CD14-positive monocyte (primary cell): ENCODE measurements at regions not wholly inside any gene's neighbourhood (a gene's known extent, or its start where the extent isn't known, plus 50 kb on each side); places are given as distances from the start of the nearest gene placed in this dataset.

Experiments
- DNase-seq, 3 donors: peaks; one replicate each; pipeline ENCODE4 v3.0.0-alpha.2; 2011 to 2022
- H2AFZ ChIP-seq: 2 replicates; pipeline ENCODE4 v1.6.0; 2012; ENCODE audit warnings: mild to moderate bottlenecking, low read depth, low read length, inconsistent platforms; ENCODE audit not compliant: insufficient read depth, poor library complexity, severe bottlenecking
- H3K27ac ChIP-seq, 2 donors: 1 replicate in 1 of 2; 2 replicates in 1 of 2; pipeline ENCODE4 v1.5.1; 2012 to 2013; ENCODE audit warnings: low read length in 2 of 2, control low read depth in 1 of 2, inconsistent platforms in 1 of 2, low read depth in 1 of 2, mild to moderate bottlenecking in 1 of 2
- H3K27me3 ChIP-seq, 2 donors: one replicate each; pipeline versions ENCODE4 v1.6.0 to v1.6.1; 2011 to 2013; ENCODE audit warnings: low read length in 2 of 2; ENCODE audit not compliant: control insufficient read depth in 2 of 2, insufficient read depth in 2 of 2
- H3K36me3 ChIP-seq, 2 donors: replicated peaks in 1 of 2; 1 replicate in 1 of 2; 2 replicates in 1 of 2; pipeline versions ENCODE4 v1.5.1 to v1.6.1; 2012 to 2013; ENCODE audit warnings: low read length in 2 of 2, control low read depth in 1 of 2, inconsistent platforms in 1 of 2, mild to moderate bottlenecking in 1 of 2; ENCODE audit not compliant: insufficient read depth in 2 of 2, control insufficient read depth in 1 of 2
- H3K4me1 ChIP-seq, 2 donors: 1 replicate in 1 of 2; 2 replicates in 1 of 2; pipeline versions ENCODE4 v1.5.1 to v1.6.1; 2012 to 2013; ENCODE audit warnings: low read length in 2 of 2, control low read depth in 1 of 2, inconsistent platforms in 1 of 2, mild to moderate bottlenecking in 1 of 2, moderate library complexity in 1 of 2; ENCODE audit not compliant: insufficient read depth in 2 of 2, control insufficient read depth in 1 of 2
- H3K4me2 ChIP-seq: replicated peaks from 2 replicates; pipeline ENCODE3; 2012; ENCODE audit warnings: low read length, moderate library complexity, mild to moderate bottlenecking; ENCODE audit not compliant: poor library complexity, severe bottlenecking; ENCODE audit errors: extremely low read depth
- H3K4me3 ChIP-seq, 3 experiments: fragments of 200-600 bp in 1 of 3; sonication (generic) in 1 of 3; replicated peaks in 1 of 3; 1 replicate in 2 of 3; 2 replicates in 1 of 3; pipeline ENCODE4 v1.5.1; 2011 to 2013; ENCODE audit warnings: low read length in 3 of 3, mild to moderate bottlenecking in 3 of 3, control low read depth in 2 of 3, low read depth in 2 of 3, inconsistent platforms in 1 of 3, moderate library complexity in 1 of 3
- H3K79me2 ChIP-seq: 2 replicates; pipeline ENCODE4 v1.6.0; 2012; ENCODE audit warnings: mild to moderate bottlenecking, control low read depth, inconsistent platforms, low read length, moderate library complexity; ENCODE audit not compliant: insufficient read depth
- H3K9ac ChIP-seq: 2 replicates; pipeline ENCODE4 v1.6.0; 2017; ENCODE audit warnings: low read length, mild to moderate bottlenecking; ENCODE audit not compliant: insufficient read depth, poor library complexity, severe bottlenecking
- H3K9me3 ChIP-seq, 2 donors: replicated peaks in 1 of 2; 1 replicate in 1 of 2; 2 replicates in 1 of 2; pipeline versions ENCODE4 v1.5.1 to v1.6.1; 2012 to 2013; ENCODE audit warnings: low read length in 2 of 2, control low read depth in 1 of 2; ENCODE audit not compliant: control insufficient read depth in 1 of 2, insufficient read depth in 1 of 2
- H4K20me1 ChIP-seq: 2 replicates; pipeline ENCODE4 v1.6.0; 2012; ENCODE audit warnings: mild to moderate bottlenecking, low read length, control low read depth, moderate library complexity; ENCODE audit not compliant: insufficient read depth
- H3K27ac Mint-ChIP-seq, 7 donors: one replicate each; pipeline ENCODE4 v1.8.0; 2020; ENCODE audit warnings: mild to moderate bottlenecking in 7 of 7, mixed read lengths in 7 of 7, moderate library complexity in 6 of 7, inconsistent platforms in 2 of 7
- H3K27me3 Mint-ChIP-seq, 3 donors: one replicate each; pipeline ENCODE4 v1.8.0; 2021 to 2022; ENCODE audit warnings: low read depth in 3 of 3, mild to moderate bottlenecking in 3 of 3, mixed read lengths in 3 of 3, moderate library complexity in 3 of 3, inconsistent platforms in 1 of 3
- H3K36me3 Mint-ChIP-seq, 2 donors: one replicate each; pipeline ENCODE4 v1.8.0; 2020; ENCODE audit warnings: mixed read lengths in 2 of 2, inconsistent platforms in 1 of 2, mild to moderate bottlenecking in 1 of 2
- H3K4me1 Mint-ChIP-seq: one replicate; pipeline ENCODE4 v1.8.0; 2020; ENCODE audit warnings: mild to moderate bottlenecking, mixed read lengths
- H3K4me3 Mint-ChIP-seq, 2 donors: one replicate each; pipeline ENCODE4 v1.8.0; 2020; ENCODE audit warnings: mild to moderate bottlenecking in 2 of 2, mixed read lengths in 2 of 2, moderate library complexity in 1 of 2
- H3K9me3 Mint-ChIP-seq, 7 donors: one replicate each; pipeline ENCODE4 v1.8.0; 2020 to 2022; ENCODE audit warnings: mixed read lengths in 7 of 7, mild to moderate bottlenecking in 6 of 7, moderate library complexity in 6 of 7, inconsistent platforms in 2 of 7
- CTCF ChIP-seq: fragments of 200-600 bp; IDR thresholded peaks from one replicate; pipeline ENCODE4 v1.8.0; 2022; ENCODE audit warnings: antibody characterized with exemption, mild to moderate bottlenecking
- WGBS: methylation state at CpG from one replicate; pipeline ENCODE4 v1.1.5; 2013; ENCODE audit warnings: missing lambda C conversion rate; ENCODE audit not compliant: insufficient coverage; 5-methylcytosine and 5-hydroxymethylcytosine counted together
- intact Hi-C, 2 donors: fragments of 100-400 bp; cut with micrococcal nuclease; formaldehyde crosslinking; loops; one replicate each; pipeline versions ENCODE4 v1.15.0 to v1.15.1; 2023

GRCh38 chr12:71007781-71008404 lies 87.4 kb upstream of the PTPRR start:
- Histone ChIP-seq H2AFZ (no peak overlapping the region), H3K9ac (no peak overlapping the region), H3K4me1 (no peaks in the 10 kb centered on the region), H4K20me1 (no peaks in the 10 kb centered on the region), H3K9me3 (no peaks in the 10 kb centered on the region), H3K4me2 (no peak overlapping the region), H3K27ac (no peak overlapping the region), H3K4me3 (no peak overlapping the region), H3K79me2 (no peaks in the 10 kb centered on the region), H3K27me3 (no peaks in the 10 kb centered on the region), H3K36me3 (no peaks in the 10 kb centered on the region)
- WGBS, result no CpG with 5 or more reads among the region's 2 CpGs
- no peaks in the 10 kb centered on the region for H3K9me3 Mint-ChIP-seq
- no peak overlapping the region for H3K27ac Mint-ChIP-seq
- DNase-seq, result no peak
- no peaks in the 10 kb centered on the region for H3K36me3 Mint-ChIP-seq
- H3K4me3 Mint-ChIP-seq, result no peak overlapping the region
- no peak for TF ChIP-seq CTCF
- intact Hi-C loops, result no loop called here
- H3K4me1 Mint-ChIP-seq, result no peaks in the 10 kb centered on the region
- peaks cover 0 to 1% (median 0%) of the 10 kb centered on the region in 3 donors for H3K27me3 Mint-ChIP-seq

GRCh38 chr12:71007020-71007419 lies 86.5 kb upstream of the PTPRR start:
- H3K36me3 Mint-ChIP-seq, result no peaks in the 10 kb centered on the region
- H3K79me2 ChIP-seq, result no peaks in the 10 kb centered on the region
- no peaks in the 10 kb centered on the region for H3K27me3 ChIP-seq
- no peaks in the 10 kb centered on the region for H3K9me3 Mint-ChIP-seq
- no peak overlapping the region for H2AFZ ChIP-seq
- H3K4me2 ChIP-seq, result no peak overlapping the region
- no peak overlapping the region for H3K4me3 ChIP-seq
- H3K27ac Mint-ChIP-seq, result no peak overlapping the region
- H3K4me1 ChIP-seq, result no peaks in the 10 kb centered on the region
- DNase-seq, result no peak
- TF ChIP-seq CTCF, result no peak
- intact Hi-C loops, result no loop called here
- no peak overlapping the region for H3K27ac ChIP-seq
- WGBS, result 41% methylated on average over 2 of the region's 3 CpGs
- H3K9ac ChIP-seq, result no peak overlapping the region
- no peaks in the 10 kb centered on the region for H3K4me1 Mint-ChIP-seq
- H3K9me3 ChIP-seq, result no peaks in the 10 kb centered on the region
- no peaks in the 10 kb centered on the region for H3K36me3 ChIP-seq
- no peak overlapping the region for H3K4me3 Mint-ChIP-seq
- H3K27me3 Mint-ChIP-seq, result peaks cover 0 to 1% (median 0%) of the 10 kb centered on the region in 3 donors
- no peaks in the 10 kb centered on the region for H4K20me1 ChIP-seq
